Thoracic aorta (tissue), 2 donors: ENCODE measurements at regions not wholly inside any gene's neighbourhood (a gene's known extent, or its start where the extent isn't known, plus 50 kb on each side); places are given as distances from the start of the nearest gene placed in this dataset.

ENCODE experiments used
- ATAC-seq: fragments of 150-250 bp; one replicate; pipeline ENCODE4 v1.8.0; 2017; ENCODE audit warnings: low read depth; ENCODE audit not compliant: insufficient number of reproducible peaks, low FRiP score
- DNase-seq: peaks from one replicate; pipeline ENCODE4 v3.0.0-alpha.2; 2020; ENCODE audit warnings: low spot score
- H3K27ac ChIP-seq, 2 donors: fragments of 200-600 bp; sonication (generic); 1 replicate in 1 of 2; 2 replicates in 1 of 2; pipeline ENCODE4 v1.5.1; 2016; ENCODE audit warnings: mild to moderate bottlenecking in 2 of 2, moderate library complexity in 2 of 2
- H3K27me3 ChIP-seq: fragments of 200-600 bp; sonication (generic); replicated peaks from 2 replicates; pipeline ENCODE4 v1.6.0; 2016; ENCODE audit warnings: mild to moderate bottlenecking; ENCODE audit not compliant: insufficient read depth
- H3K36me3 ChIP-seq: fragments of 200-600 bp; sonication (generic); one replicate; pipeline ENCODE4 v1.5.1; 2016
- H3K4me1 ChIP-seq, 2 donors: fragments of 200-600 bp; sonication (generic); 1 replicate in 1 of 2; 2 replicates in 1 of 2; pipeline versions ENCODE4 v1.5.1 to v1.6.0; 2016; ENCODE audit warnings: low read depth in 2 of 2, mild to moderate bottlenecking in 1 of 2; ENCODE audit not compliant: control insufficient read depth in 1 of 2
- H3K4me3 ChIP-seq: fragments of 200-600 bp; sonication (generic); 2 replicates; pipeline ENCODE4 v1.5.1; 2016; ENCODE audit warnings: mild to moderate bottlenecking
- H3K9me3 ChIP-seq: fragments of 200-600 bp; sonication (generic); 2 replicates; pipeline ENCODE4 v1.5.1; 2016
- TF ChIP-seq, protein P1 (sequence below): fragments of 200-600 bp; sonication (generic); IDR thresholded peaks from one replicate; pipeline ENCODE4 v1.5.1; 2019; ENCODE audit warnings: antibody characterized with exemption

DNA sequence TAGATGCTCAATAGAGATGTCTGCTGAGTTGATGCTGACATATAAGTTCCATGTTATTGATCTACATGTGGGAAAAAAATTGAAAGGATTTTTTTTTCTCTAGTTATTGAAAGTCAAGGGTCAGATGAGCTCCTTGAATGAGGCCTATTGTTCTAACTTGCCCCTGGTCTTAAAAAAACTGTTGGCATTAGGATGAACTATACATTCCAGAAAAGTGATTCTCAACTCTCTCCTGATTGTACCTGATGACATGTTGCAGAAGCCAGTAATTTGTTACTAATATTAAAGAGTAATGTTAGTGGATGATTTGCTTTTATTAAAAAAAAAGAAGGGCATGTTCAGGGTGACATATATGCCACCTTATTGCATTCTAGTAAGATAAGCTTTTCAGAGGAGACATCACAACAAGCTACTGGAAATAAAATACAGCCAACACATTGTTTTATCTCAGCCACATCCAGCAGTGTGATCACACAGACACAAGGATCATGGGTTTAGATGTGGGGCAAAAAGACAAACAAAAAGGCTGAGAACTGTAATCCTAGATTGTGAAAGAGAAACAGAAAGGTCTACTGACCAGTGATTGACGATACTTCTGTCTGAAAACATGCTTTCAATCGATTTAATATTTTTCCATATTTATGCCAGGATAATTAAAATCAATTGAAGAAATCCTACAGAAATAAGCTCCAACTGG lies 1314.1 kb upstream of the C9orf72 start:
- TF ChIP-seq, protein P1, sequence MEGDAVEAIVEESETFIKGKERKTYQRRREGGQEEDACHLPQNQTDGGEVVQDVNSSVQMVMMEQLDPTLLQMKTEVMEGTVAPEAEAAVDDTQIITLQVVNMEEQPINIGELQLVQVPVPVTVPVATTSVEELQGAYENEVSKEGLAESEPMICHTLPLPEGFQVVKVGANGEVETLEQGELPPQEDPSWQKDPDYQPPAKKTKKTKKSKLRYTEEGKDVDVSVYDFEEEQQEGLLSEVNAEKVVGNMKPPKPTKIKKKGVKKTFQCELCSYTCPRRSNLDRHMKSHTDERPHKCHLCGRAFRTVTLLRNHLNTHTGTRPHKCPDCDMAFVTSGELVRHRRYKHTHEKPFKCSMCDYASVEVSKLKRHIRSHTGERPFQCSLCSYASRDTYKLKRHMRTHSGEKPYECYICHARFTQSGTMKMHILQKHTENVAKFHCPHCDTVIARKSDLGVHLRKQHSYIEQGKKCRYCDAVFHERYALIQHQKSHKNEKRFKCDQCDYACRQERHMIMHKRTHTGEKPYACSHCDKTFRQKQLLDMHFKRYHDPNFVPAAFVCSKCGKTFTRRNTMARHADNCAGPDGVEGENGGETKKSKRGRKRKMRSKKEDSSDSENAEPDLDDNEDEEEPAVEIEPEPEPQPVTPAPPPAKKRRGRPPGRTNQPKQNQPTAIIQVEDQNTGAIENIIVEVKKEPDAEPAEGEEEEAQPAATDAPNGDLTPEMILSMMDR, result no peak
- Histone ChIP-seq H3K4me3 (no peak overlapping the region), H3K9me3 (no peaks in the 10 kb centered on the region), H3K27ac (no peak overlapping the region), H3K36me3 (no peaks in the 10 kb centered on the region), H3K4me1 (no peaks in the 10 kb centered on the region), H3K27me3 (no peaks in the 10 kb centered on the region)
- DNase-seq (no peak), ATAC-seq (no peak)

DNA sequence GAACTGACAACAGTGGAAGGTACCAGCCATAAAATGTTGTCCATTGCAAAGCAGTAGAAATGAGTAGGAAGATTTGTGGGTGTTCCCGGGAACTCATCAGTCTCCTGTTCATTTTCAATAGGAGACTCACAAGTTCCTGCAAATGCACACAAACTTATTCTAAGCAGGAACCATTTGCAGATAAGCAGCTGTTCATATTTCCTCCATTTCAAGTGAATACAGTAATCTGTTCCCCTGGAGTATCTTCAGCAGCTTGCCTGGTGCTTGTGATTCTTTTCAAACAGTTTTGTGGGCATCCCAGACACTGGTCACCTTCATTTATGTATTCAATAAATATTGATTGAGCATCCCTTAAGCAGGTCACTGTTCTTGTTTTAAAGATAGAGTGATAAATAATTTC lies 1315.5 kb upstream of the C9orf72 start:
- TF ChIP-seq, protein P1, result no peak
- Histone ChIP-seq H3K9me3 (no peaks in the 10 kb centered on the region), H3K36me3 (no peaks in the 10 kb centered on the region), H3K4me3 (no peak overlapping the region), H3K27me3 (no peaks in the 10 kb centered on the region), H3K27ac (no peak overlapping the region), H3K4me1 (no peaks in the 10 kb centered on the region)
- no peak for ATAC-seq
- DNase-seq, result no peak

DNA sequence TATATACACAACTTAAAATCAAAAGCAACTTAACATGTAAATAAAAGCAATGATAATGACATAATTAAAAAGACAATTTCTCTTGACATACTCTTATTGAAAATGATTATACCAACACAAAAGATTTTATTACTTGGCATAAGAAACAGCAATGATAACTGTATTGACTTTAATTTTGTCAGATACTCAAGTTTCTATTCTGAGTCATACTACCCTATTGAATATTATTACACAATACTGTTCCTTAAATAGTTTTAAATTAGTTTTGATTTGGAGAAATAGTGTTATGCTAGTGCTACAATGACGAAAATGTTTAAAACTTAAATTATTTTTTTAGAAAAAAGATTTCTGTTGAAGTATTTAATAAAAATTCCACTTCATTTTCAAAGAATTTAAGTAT lies 1319.3 kb upstream of the C9orf72 start:
- Histone ChIP-seq H3K36me3 (no peaks in the 10 kb centered on the region), H3K27ac (no peak overlapping the region), H3K4me1 (no peaks in the 10 kb centered on the region), H3K9me3 (no peaks in the 10 kb centered on the region), H3K27me3 (no peaks in the 10 kb centered on the region), H3K4me3 (no peak overlapping the region)
- DNase-seq (no peak), ATAC-seq (no peak)
- TF ChIP-seq, protein P1, result no peak

DNA sequence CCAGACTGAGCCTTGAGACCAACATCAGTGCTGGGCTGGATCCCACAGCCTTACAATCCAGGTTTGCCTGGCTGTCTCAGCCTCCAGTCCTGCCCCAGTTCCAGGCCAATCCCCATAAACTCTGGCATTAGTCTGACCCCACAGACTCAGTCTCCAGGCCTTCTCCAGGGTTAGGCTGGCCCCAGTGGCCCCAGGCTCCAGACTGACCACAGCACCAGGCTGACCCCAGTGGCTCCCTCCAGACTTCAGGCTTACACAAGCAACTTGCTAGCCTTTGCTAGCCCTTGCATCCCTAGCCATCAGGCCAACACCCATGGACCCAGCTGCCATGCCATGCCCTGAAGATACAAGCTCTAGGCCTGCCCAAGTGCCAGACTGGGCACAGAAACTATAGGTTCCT lies 1326.0 kb upstream of the C9orf72 start:
- H3K9me3 ChIP-seq, result no peaks in the 10 kb centered on the region
- DNase-seq (no peak), ATAC-seq (no peak)
- TF ChIP-seq, protein P1, result no peak
- H3K4me1 ChIP-seq, result no peaks in the 10 kb centered on the region
- no peak overlapping the region for H3K4me3 ChIP-seq
- no peaks in the 10 kb centered on the region for H3K36me3 ChIP-seq
- no peaks in the 10 kb centered on the region for H3K27me3 ChIP-seq
- H3K27ac ChIP-seq, result no peak overlapping the region

DNA sequence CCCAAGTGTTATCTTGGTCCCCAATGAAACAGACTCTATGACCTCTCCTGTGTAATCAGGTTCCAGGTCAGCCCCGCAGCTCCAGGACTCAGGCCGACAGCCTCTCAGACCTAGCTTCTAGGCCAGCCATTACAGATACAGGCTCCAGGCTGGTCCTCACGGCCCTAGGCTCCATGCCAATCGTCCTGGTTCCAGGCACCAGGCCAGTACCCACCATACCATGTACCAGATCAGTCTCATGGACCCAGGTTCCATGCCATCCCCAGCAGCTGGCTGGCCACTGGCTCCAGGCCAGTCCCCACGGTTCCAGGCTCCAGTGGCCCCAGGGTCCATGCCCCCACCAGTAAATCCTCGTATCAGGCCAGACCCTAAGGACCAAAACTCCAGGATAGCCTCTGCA lies 1326.6 kb upstream of the C9orf72 start:
- no peak for ATAC-seq
- Histone ChIP-seq H3K4me1 (no peaks in the 10 kb centered on the region), H3K9me3 (no peaks in the 10 kb centered on the region), H3K27me3 (no peaks in the 10 kb centered on the region), H3K27ac (no peak overlapping the region), H3K36me3 (no peaks in the 10 kb centered on the region), H3K4me3 (no peak overlapping the region)
- DNase-seq, result no peak
- TF ChIP-seq, protein P1, result no peak
